ENCODE measurements at regions not wholly inside any gene's neighbourhood (a gene's known extent, or its start where the extent isn't known, plus 50 kb on each side); places are given as distances from the start of the nearest gene placed in this dataset.
"Not testable (repeated sequence)": the region's sequence is repeated elsewhere in the genome, so short reads cannot be mapped to it uniquely, and the experiment has no call there.

DNA sequence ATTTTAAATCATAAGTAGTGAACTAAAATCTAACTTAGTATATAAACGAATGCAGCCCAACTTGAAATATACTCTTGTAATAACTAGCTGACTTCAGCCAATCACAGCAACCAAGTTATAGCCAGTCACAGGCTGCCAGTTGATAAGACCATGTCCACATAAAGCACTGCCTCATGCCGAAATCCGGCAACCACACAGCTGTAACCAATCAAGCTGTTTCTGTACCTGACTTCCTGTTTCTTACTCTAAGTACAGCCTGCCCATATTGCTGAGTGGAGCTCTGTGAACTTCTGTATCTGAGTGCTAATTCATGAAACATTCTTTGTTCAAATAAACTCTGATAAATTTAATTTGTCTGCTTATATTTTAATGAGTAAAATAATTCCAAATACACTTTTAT is 805.3 kb upstream of the EPHA5 start:
- Histone ChIP-seq H2AFZ (ENCODE audit: low read length) (no peak overlapping the region), H3K36me3 (ENCODE audit: insufficient read depth, low read length) (no peaks in the 10 kb centered on the region), H3K9me2 (replicated peaks; ENCODE audit: low read depth, low read length) (no peaks in the 10 kb centered on the region), H3K4me2 (ENCODE audit: low read depth, low read length, poor library complexity, severe bottlenecking) (no peak overlapping the region), H4K20me1 (ENCODE audit: insufficient read depth, low read length, poor library complexity, severe bottlenecking) (no peaks in the 10 kb centered on the region), H3K27me3 (ENCODE audit: insufficient read depth, low read length, poor library complexity, severe bottlenecking) (no peaks in the 10 kb centered on the region), H3K4me1 (ENCODE audit: insufficient read depth, low read length, poor library complexity, severe bottlenecking) (no peaks in the 10 kb centered on the region), H3K9me3 (ENCODE audit: insufficient read depth, low read depth, low read length) (no peaks in the 10 kb centered on the region), H3K4me3 (ENCODE audit: low read length, poor library complexity, severe bottlenecking) (no peak overlapping the region), H3K9ac (ENCODE audit: low read depth, low read length, poor library complexity, severe bottlenecking) (no peak overlapping the region), H3F3A (ENCODE audit: low read depth) (no peaks in the 10 kb centered on the region), H3K79me2 (ENCODE audit: insufficient read depth, low read length) (no peaks in the 10 kb centered on the region)
- TF ChIP-seq, protein P1, sequence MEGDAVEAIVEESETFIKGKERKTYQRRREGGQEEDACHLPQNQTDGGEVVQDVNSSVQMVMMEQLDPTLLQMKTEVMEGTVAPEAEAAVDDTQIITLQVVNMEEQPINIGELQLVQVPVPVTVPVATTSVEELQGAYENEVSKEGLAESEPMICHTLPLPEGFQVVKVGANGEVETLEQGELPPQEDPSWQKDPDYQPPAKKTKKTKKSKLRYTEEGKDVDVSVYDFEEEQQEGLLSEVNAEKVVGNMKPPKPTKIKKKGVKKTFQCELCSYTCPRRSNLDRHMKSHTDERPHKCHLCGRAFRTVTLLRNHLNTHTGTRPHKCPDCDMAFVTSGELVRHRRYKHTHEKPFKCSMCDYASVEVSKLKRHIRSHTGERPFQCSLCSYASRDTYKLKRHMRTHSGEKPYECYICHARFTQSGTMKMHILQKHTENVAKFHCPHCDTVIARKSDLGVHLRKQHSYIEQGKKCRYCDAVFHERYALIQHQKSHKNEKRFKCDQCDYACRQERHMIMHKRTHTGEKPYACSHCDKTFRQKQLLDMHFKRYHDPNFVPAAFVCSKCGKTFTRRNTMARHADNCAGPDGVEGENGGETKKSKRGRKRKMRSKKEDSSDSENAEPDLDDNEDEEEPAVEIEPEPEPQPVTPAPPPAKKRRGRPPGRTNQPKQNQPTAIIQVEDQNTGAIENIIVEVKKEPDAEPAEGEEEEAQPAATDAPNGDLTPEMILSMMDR (conservative IDR thresholded peaks at IDR 0.05; ENCODE audit: low read length), result no peak
- no peak for TF ChIP-seq EZH2phosphoT487 (IDR thresholded peaks at IDR 0.05; ENCODE audit: borderline replicate concordance)

DNA sequence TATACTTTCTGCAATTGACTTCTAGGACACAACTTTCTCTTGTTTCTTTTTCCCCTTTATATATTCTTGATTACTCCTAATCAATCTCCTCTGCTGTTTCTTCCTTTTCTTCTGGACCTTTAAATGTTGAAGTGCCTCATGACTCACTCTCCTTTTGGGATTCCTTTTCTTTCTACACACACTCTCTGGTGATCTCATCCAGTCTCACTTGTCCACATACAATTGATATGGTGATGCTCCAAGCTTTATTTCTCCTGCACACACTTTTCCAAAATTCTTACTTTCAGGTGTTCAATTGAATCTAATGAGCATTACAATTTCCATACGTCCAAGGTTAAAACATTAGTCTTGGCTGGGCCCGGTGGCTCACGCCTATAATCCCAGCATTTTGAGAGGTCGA is 794.8 kb upstream of the EPHA5 start:
- no peaks in the 10 kb centered on the region for H3K9me2 ChIP-seq (replicated peaks; ENCODE audit: low read depth, low read length)

DNA sequence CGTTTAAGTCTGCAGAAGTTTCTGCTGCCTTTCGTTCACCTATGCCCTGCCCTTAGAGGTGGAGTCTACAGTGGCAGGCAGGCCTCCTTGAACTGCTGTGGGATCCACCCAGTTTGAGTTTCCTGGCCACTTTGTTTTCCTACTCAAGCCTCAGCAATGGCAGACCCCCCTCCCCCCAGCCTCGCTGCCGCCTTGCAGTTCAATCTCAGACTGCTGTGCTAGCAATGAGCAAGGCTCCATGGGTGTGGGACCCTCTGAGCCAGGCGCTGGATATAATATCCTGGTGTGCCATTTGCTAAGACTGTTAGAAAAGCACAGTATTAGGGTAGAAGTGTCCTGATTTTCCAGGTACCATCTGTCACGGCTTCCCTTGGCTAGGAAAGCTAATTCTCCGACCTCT is 792.6 kb upstream of the EPHA5 start:
- not testable (repeated sequence) for H3K36me3 ChIP-seq (ENCODE audit: insufficient read depth, low read length); H3K9me3 ChIP-seq (ENCODE audit: insufficient read depth, low read depth, low read length); H3K4me1 ChIP-seq (ENCODE audit: insufficient read depth, low read length, poor library complexity, severe bottlenecking); H3F3A ChIP-seq (ENCODE audit: low read depth); H3K4me2 ChIP-seq (ENCODE audit: low read depth, low read length, poor library complexity, severe bottlenecking); H3K9ac ChIP-seq (ENCODE audit: low read depth, low read length, poor library complexity, severe bottlenecking); H3K4me3 ChIP-seq (ENCODE audit: low read length, poor library complexity, severe bottlenecking); H4K20me1 ChIP-seq (ENCODE audit: insufficient read depth, low read length, poor library complexity, severe bottlenecking); H3K79me2 ChIP-seq (ENCODE audit: insufficient read depth, low read length); H3K27me3 ChIP-seq (ENCODE audit: insufficient read depth, low read length, poor library complexity, severe bottlenecking); H3K9me2 ChIP-seq (replicated peaks; ENCODE audit: low read depth, low read length); H2AFZ ChIP-seq (ENCODE audit: low read length)

More for the DNA sequence above, 794.8 kb upstream of the EPHA5 start:
- H3F3A ChIP-seq (ENCODE audit: low read depth), result no peaks in the 10 kb centered on the region
- no peaks in the 10 kb centered on the region for H3K4me1 ChIP-seq (ENCODE audit: insufficient read depth, low read length, poor library complexity, severe bottlenecking)
- H4K20me1 ChIP-seq (ENCODE audit: insufficient read depth, low read length, poor library complexity, severe bottlenecking), result no peaks in the 10 kb centered on the region
- no peaks in the 10 kb centered on the region for H3K36me3 ChIP-seq (ENCODE audit: insufficient read depth, low read length)
- H3K79me2 ChIP-seq (ENCODE audit: insufficient read depth, low read length), result no peaks in the 10 kb centered on the region
- H3K4me3 ChIP-seq (ENCODE audit: low read length, poor library complexity, severe bottlenecking), result no peak overlapping the region
- no peak overlapping the region for H3K9ac ChIP-seq (ENCODE audit: low read depth, low read length, poor library complexity, severe bottlenecking)
- no peak overlapping the region for H3K4me2 ChIP-seq (ENCODE audit: low read depth, low read length, poor library complexity, severe bottlenecking)
- no peak for TF ChIP-seq EZH2phosphoT487 (IDR thresholded peaks at IDR 0.05; ENCODE audit: borderline replicate concordance)
- TF ChIP-seq, protein P1 (conservative IDR thresholded peaks at IDR 0.05; ENCODE audit: low read length), result no peak
- H3K27me3 ChIP-seq (ENCODE audit: insufficient read depth, low read length, poor library complexity, severe bottlenecking), result no peaks in the 10 kb centered on the region
- H3K9me3 ChIP-seq (ENCODE audit: insufficient read depth, low read depth, low read length), result no peaks in the 10 kb centered on the region
- no peak overlapping the region for H2AFZ ChIP-seq (ENCODE audit: low read length)

DNA sequence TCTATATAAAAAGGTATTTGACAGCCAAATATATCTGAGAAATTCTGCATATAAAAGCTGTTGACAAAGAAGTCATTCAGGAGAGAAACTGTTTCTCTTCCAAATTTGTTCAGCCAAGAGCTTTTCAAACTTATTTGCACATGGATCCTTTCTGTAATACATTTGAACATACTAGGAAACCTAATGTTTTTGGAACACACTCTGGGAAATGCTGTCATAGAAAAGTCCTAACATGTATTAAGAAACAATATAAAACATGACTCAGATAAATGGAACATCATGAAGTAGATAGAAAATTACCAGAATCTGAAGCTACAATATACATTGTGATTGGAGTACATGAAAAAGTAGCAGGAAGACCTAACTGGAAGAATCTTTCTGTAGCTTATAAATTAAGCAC is 781.5 kb upstream of the EPHA5 start:
- no peak overlapping the region for H3K4me3 ChIP-seq (ENCODE audit: low read length, poor library complexity, severe bottlenecking)
- TF ChIP-seq, protein P1 (conservative IDR thresholded peaks at IDR 0.05; ENCODE audit: low read length), result no peak
- no peak for TF ChIP-seq EZH2phosphoT487 (IDR thresholded peaks at IDR 0.05; ENCODE audit: borderline replicate concordance)
- H3K36me3 ChIP-seq (ENCODE audit: insufficient read depth, low read length), result no peaks in the 10 kb centered on the region
- no peak overlapping the region for H3K9ac ChIP-seq (ENCODE audit: low read depth, low read length, poor library complexity, severe bottlenecking)
- no peaks in the 10 kb centered on the region for H3K9me2 ChIP-seq (replicated peaks; ENCODE audit: low read depth, low read length)
- no peaks in the 10 kb centered on the region for H3K9me3 ChIP-seq (ENCODE audit: insufficient read depth, low read depth, low read length)
- no peaks in the 10 kb centered on the region for H3K27me3 ChIP-seq (ENCODE audit: insufficient read depth, low read length, poor library complexity, severe bottlenecking)
- H3K4me1 ChIP-seq (ENCODE audit: insufficient read depth, low read length, poor library complexity, severe bottlenecking), result no peaks in the 10 kb centered on the region
- H3F3A ChIP-seq (ENCODE audit: low read depth), result no peaks in the 10 kb centered on the region
- H3K4me2 ChIP-seq (ENCODE audit: low read depth, low read length, poor library complexity, severe bottlenecking), result no peak overlapping the region
- H3K79me2 ChIP-seq (ENCODE audit: insufficient read depth, low read length), result no peaks in the 10 kb centered on the region
- no peak overlapping the region for H2AFZ ChIP-seq (ENCODE audit: low read length)
- H4K20me1 ChIP-seq (ENCODE audit: insufficient read depth, low read length, poor library complexity, severe bottlenecking), result no peaks in the 10 kb centered on the region
